ENCODE measurements at regions not wholly inside any gene's neighbourhood (a gene's known extent, or its start where the extent isn't known, plus 50 kb on each side); places are given as distances from the start of the nearest gene placed in this dataset.
A peak's percentile ranks its signal among the peaks of the same experiment; 100 is the strongest.

- no peak for DNase-seq
These were observed 65.0 kb upstream of the POU2AF1 start for GRCh38 chr11:111444040-111444439.

GRCh38 chr11:111443640-111444039 is 64.6 kb upstream of the POU2AF1 start:
- no peak for DNase-seq

DNA sequence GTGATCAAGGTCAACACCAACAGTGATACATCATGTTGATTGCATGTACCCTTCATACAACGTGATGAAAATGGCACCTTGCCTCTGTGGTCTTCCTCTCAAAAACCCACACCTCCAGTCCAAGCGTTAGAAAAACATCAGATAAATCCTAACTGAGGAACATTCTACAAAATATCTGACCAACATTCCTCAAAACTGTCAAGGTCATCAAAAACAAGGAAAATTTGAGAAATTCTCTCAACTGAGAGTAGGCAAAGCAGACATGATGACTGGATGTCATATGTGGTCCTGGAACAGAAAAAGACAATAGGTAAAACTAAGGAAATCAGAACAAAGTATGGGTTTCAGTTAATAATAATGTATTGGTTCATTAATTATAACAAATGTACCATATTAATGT is 64.0 kb upstream of the POU2AF1 start:
- no peak for DNase-seq

- no peak for DNase-seq
These were observed 62.4 kb upstream of the POU2AF1 start for GRCh38 chr11:111441443-111441842.

DNA sequence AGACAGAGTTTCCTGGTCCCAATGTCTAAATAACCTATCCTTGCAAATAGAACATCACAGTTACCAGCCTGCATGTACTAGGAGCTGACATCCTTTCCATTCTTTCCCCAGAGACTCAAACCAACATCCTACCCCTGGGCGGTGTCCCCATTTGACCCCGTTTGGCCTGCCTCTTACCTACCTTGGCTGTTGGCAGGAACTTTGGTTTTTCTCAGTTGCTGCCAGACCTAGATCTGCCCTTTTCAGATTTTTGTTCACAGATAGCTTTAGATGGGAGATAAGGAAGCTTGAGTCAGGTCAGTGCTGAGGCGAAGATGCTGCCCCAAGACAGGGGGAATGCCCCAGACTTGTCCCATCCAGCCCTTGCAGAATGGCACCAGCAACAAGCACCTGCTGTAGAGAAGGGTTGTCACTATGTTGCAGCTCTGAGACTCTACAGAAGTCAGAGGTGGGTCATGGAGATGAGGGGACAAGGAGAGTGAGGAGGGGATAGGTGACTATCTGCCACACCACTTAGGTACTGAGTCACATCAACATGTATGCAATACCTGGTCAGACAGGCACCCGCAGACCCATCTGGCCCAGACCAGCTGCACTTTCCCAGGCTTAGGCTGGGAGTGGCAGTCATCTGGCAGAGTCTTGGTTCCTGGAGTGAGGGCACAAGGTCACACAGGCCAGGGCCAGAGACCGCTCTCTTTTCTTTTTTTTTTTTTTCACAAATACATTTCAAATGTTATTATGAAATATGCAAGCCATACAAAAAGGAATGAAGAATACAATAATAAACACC is 61.5 kb upstream of the POU2AF1 start:
- no peak for DNase-seq

DNA sequence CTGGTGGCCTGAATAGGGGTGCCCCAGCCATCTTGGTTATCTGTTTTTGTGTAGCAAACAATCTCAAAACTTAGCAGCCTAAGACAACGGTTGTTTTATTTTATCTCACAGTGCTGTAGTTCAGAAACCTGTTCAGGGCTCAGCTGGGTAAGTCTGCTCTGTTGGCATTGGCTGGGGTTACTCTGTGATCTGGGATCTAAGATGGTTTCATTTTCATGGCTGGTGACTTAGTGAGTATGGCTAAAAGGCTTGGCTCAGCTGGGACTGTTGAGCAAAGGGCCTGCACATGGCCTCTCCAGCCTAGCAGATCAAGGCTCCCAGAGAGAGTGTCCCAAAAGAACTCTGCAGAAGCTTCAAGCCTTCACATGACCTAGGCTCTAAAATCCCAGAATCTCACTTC is 60.8 kb upstream of the POU2AF1 start:
- DNase-seq: no peak

- DNase-seq: no peak
These were observed 59.9 kb upstream of the POU2AF1 start for GRCh38 chr11:111438846-111439520.

- no peak for DNase-seq
These were observed 59.1 kb upstream of the POU2AF1 start for GRCh38 chr11:111438168-111438567.

DNA sequence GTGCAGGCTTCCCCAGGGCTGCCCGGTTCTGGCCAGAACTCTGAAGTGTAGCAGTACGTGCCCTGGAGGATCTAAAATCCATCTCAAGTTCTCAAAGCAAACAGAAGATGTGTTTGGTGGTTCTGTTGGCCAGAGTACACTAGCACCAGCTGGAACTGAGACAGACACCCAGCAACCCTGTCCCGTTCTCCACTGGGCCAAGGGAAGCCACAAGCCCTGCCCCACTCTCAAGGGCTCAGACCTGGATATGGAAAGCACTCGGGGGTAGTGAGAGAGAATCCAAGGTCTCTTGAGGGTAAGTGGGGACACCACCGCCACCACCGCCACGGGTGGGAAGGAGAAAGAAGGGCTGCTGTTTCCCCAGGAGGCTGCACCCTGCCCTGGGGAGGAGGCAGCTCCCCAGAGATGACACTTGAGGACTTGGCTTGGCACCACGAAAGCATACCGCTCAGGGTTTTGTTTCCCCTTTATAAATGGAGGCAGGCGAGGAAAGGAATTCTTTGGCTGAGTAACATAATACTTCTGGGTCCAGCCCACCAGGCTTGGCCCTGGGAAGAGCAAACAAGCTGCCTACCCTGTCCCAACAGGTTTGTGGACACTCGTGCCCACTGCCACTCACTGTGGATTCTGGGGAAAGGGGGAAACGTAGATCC is 56.1 kb upstream of the POU2AF1 start:
- no peak for DNase-seq

DNA sequence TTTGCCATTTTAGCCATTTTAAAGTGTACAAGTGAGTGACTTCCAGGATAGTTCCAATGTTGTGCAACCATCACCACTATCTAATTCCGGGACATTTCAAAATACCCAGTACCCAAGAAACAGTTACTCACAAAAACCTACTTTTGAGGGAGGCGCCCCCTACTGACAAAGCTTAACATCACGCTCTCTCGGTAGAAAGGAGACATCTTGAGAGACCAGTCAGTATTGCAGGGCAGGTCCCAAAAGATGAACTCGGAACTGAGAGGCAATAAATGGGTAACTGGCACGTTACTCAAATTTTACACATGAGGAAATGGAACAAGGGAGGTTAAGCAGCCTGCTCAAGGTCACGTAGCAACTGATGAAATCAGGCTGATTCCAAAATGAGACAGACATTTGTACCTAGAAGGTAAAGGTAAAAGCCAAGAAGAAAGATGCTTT is 50.0 kb upstream of the POU2AF1 start:
- DNase-seq: peak; percentile 57

Data from CD4-positive, alpha-beta T cell treated with Interleukin-10 for 1 hour (primary cell).